ENCODE measurements at regions not wholly inside any gene's neighbourhood (a gene's known extent, or its start where the extent isn't known, plus 50 kb on each side); places are given as distances from the start of the nearest gene placed in this dataset.

DNA sequence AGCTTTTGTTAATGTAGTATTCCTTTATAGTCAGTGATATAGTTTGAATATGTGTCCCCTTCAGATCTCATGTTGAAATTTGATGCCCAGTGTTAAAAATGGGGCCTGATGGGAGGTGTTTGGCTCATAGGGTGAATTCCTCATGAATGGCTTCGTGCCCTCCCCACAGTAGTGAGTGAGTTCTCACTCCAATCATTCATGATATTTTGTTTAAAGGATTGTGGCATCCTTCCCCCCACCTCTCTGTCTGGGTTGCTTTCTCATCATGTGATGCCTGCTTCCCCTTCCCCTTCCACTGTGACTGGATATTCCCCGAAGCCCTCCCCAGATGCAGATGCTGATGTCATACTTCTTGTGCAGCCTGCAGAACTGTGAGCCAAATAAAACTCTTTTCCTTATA, 649.8 kb upstream of the NR2F2 start:
- TF ChIP-seq POLR2A (IDR thresholded peaks at IDR 0.05) = no peak
- TF ChIP-seq, protein P1, sequence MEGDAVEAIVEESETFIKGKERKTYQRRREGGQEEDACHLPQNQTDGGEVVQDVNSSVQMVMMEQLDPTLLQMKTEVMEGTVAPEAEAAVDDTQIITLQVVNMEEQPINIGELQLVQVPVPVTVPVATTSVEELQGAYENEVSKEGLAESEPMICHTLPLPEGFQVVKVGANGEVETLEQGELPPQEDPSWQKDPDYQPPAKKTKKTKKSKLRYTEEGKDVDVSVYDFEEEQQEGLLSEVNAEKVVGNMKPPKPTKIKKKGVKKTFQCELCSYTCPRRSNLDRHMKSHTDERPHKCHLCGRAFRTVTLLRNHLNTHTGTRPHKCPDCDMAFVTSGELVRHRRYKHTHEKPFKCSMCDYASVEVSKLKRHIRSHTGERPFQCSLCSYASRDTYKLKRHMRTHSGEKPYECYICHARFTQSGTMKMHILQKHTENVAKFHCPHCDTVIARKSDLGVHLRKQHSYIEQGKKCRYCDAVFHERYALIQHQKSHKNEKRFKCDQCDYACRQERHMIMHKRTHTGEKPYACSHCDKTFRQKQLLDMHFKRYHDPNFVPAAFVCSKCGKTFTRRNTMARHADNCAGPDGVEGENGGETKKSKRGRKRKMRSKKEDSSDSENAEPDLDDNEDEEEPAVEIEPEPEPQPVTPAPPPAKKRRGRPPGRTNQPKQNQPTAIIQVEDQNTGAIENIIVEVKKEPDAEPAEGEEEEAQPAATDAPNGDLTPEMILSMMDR (IDR thresholded peaks at IDR 0.05) = no peak

Measured in body of pancreas (tissue), 4 donors.